Nephron (organoid): ENCODE measurements at regions not wholly inside any gene's neighbourhood (a gene's known extent, or its start where the extent isn't known, plus 50 kb on each side); places are given as distances from the start of the nearest gene placed in this dataset.

ENCODE experiments used
- H3K27ac Mint-ChIP-seq, 3 experiments: 2 replicates each; pipeline ENCODE4 v1.8.0; 2020; ENCODE audit warnings: mixed read lengths in 3 of 3, mild to moderate bottlenecking in 2 of 3, moderate library complexity in 1 of 3
- H3K27me3 Mint-ChIP-seq: 2 replicates; pipeline ENCODE4 v1.8.0; 2021; ENCODE audit warnings: low read depth, mild to moderate bottlenecking, moderate library complexity, mixed read lengths
- H3K36me3 Mint-ChIP-seq: 2 replicates; pipeline ENCODE4 v1.8.0; 2020; ENCODE audit warnings: low read depth, mixed read lengths
- H3K4me1 Mint-ChIP-seq: 2 replicates; pipeline ENCODE4 v1.8.0; 2020; ENCODE audit warnings: mixed read lengths
- H3K4me3 Mint-ChIP-seq, 3 experiments: 2 replicates each; pipeline ENCODE4 v1.8.0; 2020; ENCODE audit warnings: mild to moderate bottlenecking in 3 of 3, mixed read lengths in 3 of 3, moderate library complexity in 2 of 3
- H3K9me3 Mint-ChIP-seq: 2 replicates; pipeline ENCODE4 v1.8.0; 2020; ENCODE audit warnings: mixed read lengths
- CTCF ChIP-seq, 3 experiments: fragments of 200-600 bp; sonication (generic); IDR thresholded peaks; one replicate each; pipeline ENCODE4 v1.5.0; 2021; ENCODE audit warnings: antibody characterized with exemption in 3 of 3; ENCODE audit not compliant: unreplicated experiment in 3 of 3

DNA sequence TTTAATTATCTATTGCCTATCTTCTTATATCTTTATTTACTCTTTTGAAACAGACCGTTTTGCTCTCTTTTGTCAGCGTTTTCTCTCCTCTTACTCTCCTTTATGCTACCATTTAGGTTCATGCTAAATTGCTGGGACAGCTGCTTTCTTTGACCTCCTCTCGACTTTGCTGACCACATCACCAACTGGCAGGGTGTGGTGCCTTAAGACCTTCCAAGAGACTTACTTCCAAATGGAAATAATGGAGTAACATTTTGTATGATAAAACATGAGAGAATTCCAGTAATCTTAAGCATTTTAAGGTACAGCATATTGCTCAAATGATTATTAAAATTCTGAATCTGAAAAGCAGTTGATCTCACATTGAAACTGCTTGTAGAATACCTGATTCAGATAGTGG lies 71.5 kb upstream of the MEF2C start:
- Mint-ChIP-seq H3K4me3 (peak overlapping the region in 1 of 3 experiments; percentile 62), H3K4me1 (peaks cover 42% of the 10 kb centered on the region), H3K27ac (peak overlapping the region in 2 of 3 experiments; percentile 10 to 21), H3K9me3 (no peaks in the 10 kb centered on the region), H3K36me3 (no peaks in the 10 kb centered on the region), H3K27me3 (peaks cover 3% of the 10 kb centered on the region)
- TF ChIP-seq CTCF (IDR thresholded peaks at IDR 0.05; ENCODE audit: unreplicated experiment in 3 of 3): no peak

DNA sequence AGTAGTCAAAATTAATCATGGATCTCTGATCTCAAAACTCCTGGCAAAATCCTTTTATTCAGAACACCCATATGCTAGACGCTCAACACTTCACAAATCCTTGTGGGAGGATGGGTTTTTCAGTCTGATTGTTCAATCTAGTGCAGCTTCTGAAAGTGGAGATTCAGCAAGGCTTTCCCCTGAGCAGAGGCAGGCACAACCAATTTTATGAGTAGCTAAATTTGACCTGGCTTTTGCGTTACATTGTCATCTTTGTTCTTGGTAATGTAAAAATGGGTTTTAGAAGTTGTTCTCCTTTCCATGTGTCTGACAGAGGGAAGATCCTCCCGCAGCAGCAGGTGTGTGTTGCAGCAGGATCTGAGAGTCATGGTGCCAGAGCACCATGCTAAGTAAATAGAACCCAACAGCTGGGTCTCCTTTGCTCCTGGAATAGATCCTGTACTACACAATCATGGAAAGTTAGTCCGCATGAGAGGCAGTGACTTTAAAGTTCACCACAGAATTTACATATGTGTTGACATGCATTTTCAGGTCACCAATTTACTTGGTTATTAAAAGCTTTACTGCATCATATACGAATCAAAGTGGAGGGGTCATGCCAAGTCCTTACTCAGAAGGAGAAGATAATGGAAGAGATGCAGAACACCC lies 70.1 kb upstream of the MEF2C start:
- TF ChIP-seq CTCF (IDR thresholded peaks at IDR 0.05; ENCODE audit: unreplicated experiment in 3 of 3): no peak
- Mint-ChIP-seq H3K27ac (peak overlapping the region; percentile 34 to 69 (median 68)), H3K27me3 (peaks cover under 1% of the 10 kb centered on the region), H3K4me3 (peak overlapping the region in 2 of 3 experiments; percentile 40 to 66), H3K4me1 (peaks cover 42% of the 10 kb centered on the region), H3K36me3 (no peaks in the 10 kb centered on the region), H3K9me3 (no peaks in the 10 kb centered on the region)

DNA sequence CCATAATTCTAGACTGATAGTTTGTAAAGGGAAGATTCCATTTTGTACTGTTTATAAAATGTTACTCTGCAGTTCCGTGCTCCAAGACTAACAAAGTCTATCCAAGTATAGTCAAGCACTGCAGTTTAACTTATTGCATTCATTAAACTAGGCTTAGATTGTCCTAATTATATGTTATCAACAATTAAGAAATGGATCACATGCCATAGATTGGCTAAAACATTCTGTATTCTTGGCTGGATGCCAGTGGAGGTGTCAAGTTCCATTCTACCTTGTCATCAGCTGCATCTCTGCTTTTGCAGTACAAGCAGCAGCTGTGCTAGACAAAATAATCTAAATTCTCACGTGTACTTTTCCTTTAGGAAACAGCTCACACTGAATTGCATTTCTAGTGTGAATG lies 69.4 kb upstream of the MEF2C start:
- Mint-ChIP-seq H3K4me1 (peaks cover 46% of the 10 kb centered on the region), H3K9me3 (no peaks in the 10 kb centered on the region), H3K4me3 (no peak overlapping the region), H3K36me3 (no peaks in the 10 kb centered on the region), H3K27ac (no peak overlapping the region), H3K27me3 (peaks cover 4% of the 10 kb centered on the region)
- TF ChIP-seq CTCF (IDR thresholded peaks at IDR 0.05; ENCODE audit: unreplicated experiment in 3 of 3): no peak

GRCh38 chr5:88951457-88951856 lies 68.5 kb upstream of the MEF2C start:
- H3K4me3 Mint-ChIP-seq: peak overlapping the region in 1 of 3 experiments; percentile 41
- no peak overlapping the region for H3K27ac Mint-ChIP-seq
- no peak for TF ChIP-seq CTCF (IDR thresholded peaks at IDR 0.05; ENCODE audit: unreplicated experiment in 3 of 3)
- peaks cover 4% of the 10 kb centered on the region for H3K27me3 Mint-ChIP-seq
- H3K4me1 Mint-ChIP-seq: peaks cover 47% of the 10 kb centered on the region
- no peaks in the 10 kb centered on the region for H3K9me3 Mint-ChIP-seq
- H3K36me3 Mint-ChIP-seq: no peaks in the 10 kb centered on the region

DNA sequence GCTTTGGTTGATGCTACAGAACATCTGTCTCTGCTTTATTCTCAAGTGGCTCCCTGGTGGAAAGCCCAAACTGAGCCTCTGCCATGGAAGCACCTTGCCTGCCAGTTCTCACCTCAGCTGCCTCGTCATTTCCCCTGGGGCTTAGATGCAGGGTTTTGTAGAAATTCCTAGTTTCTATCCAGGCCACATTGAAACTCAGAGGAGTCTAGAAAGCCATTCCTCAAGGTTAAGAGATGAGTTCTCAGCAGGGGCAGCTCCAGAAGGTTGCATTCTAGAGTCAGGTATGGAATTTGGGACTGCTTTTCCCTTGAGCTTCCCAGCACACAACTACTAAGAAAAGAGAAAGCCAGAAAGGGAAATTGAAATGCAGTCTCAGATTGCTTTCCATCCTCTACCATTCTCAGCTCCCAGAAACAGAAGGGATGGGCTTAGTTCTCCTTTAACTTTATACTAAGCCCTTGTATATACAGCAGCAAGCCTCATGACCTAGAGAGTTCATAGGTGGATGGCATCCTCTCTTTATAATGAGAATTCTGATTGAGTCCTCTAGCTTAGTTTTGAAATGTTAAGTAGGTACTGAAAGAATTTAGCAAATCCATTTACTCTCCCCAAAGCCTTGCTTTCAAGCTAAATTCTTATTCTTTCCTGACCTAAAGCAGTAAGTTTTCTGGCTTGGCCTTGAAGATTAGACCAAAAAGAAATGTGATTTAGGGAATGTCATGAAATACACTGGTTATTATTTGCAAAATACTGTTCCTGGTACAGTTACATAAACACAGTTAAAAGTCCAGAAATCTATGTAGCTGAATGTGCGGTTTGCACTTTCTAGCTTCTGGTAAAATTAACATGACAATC lies 66.0 kb upstream of the MEF2C start:
- H3K36me3 Mint-ChIP-seq: no peaks in the 10 kb centered on the region
- no peak overlapping the region for H3K27ac Mint-ChIP-seq
- H3K27me3 Mint-ChIP-seq: peaks cover 4% of the 10 kb centered on the region
- H3K4me3 Mint-ChIP-seq: no peak overlapping the region
- peaks cover 43% of the 10 kb centered on the region for H3K4me1 Mint-ChIP-seq
- H3K9me3 Mint-ChIP-seq: no peaks in the 10 kb centered on the region
- TF ChIP-seq CTCF (IDR thresholded peaks at IDR 0.05; ENCODE audit: unreplicated experiment in 3 of 3): no peak
